HL-60 (cell line): ENCODE measurements at regions not wholly inside any gene's neighbourhood (a gene's known extent, or its start where the extent isn't known, plus 50 kb on each side); places are given as distances from the start of the nearest gene placed in this dataset.

ENCODE experiments used
- DNase-seq, 2 experiments: peaks; one replicate each; pipeline ENCODE4 v3.0.0-alpha.2; 2010 to 2020; ENCODE audit warnings: low read depth in 1 of 2, low spot score in 1 of 2
- H3K27ac ChIP-seq: fragments of 250-450 bp; sonication (Bioruptor Pico); replicated peaks from 2 replicates; pipeline ENCODE4 v1.5.1; 2020; ENCODE audit warnings: mild to moderate bottlenecking, moderate library complexity
- H3K27me3 ChIP-seq: fragments of 250-450 bp; sonication (Bioruptor Pico); 2 replicates; pipeline ENCODE4 v1.5.1; 2021; ENCODE audit warnings: mild to moderate bottlenecking, moderate library complexity; ENCODE audit not compliant: insufficient read depth, poor library complexity, severe bottlenecking
- H3K4me3 ChIP-seq: replicated peaks from 2 replicates; pipeline ENCODE4 v1.5.1; 2011; ENCODE audit warnings: mild to moderate bottlenecking, control low read depth, low read length; ENCODE audit not compliant: insufficient read depth
- CTCF ChIP-seq: IDR thresholded peaks from one replicate; pipeline ENCODE4 v1.5.1; 2011; ENCODE audit warnings: low read length, control low read depth, inconsistent platforms; ENCODE audit not compliant: insufficient read depth
- GABPA ChIP-seq: IDR thresholded peaks from 2 replicates; pipeline ENCODE4 v1.6.1; 2012; ENCODE audit warnings: low read depth
- POLR2AphosphoS5 ChIP-seq: IDR thresholded peaks from 2 replicates; pipeline ENCODE4 v1.6.1; 2012; ENCODE audit warnings: low read depth
- REST ChIP-seq: IDR thresholded peaks from 2 replicates; pipeline ENCODE4 v1.6.1; 2012; ENCODE audit warnings: low read depth; ENCODE audit not compliant: insufficient replicate concordance
- SPI1 ChIP-seq: IDR thresholded peaks from 2 replicates; pipeline ENCODE4 v1.6.1; 2012; ENCODE audit warnings: low read depth, mild to moderate bottlenecking, borderline replicate concordance

- no peak overlapping the region for H3K27ac ChIP-seq
- TF ChIP-seq REST (no peak), SPI1 (no peak), GABPA (no peak), CTCF (no peak), POLR2AphosphoS5 (no peak)
- DNase-seq = no peak
- H3K27me3 ChIP-seq = no peaks in the 10 kb centered on the region
- no peak overlapping the region for H3K4me3 ChIP-seq
These were observed 108.0 kb downstream of the MFSD1 start for GRCh38 chr3:158909870-158910269.

GRCh38 chr3:158911586-158911985 lies 109.7 kb downstream of the MFSD1 start:
- TF ChIP-seq POLR2AphosphoS5 = no peak
- no peak for TF ChIP-seq GABPA
- no peak for TF ChIP-seq CTCF
- TF ChIP-seq SPI1 = no peak
- no peak for TF ChIP-seq REST
- DNase-seq = no peak
- Histone ChIP-seq H3K4me3 (no peak overlapping the region), H3K27ac (no peak overlapping the region), H3K27me3 (no peaks in the 10 kb centered on the region)

- no peak overlapping the region for H3K27ac ChIP-seq
- TF ChIP-seq SPI1 = no peak
- no peak for TF ChIP-seq CTCF
- TF ChIP-seq REST = no peak
- TF ChIP-seq POLR2AphosphoS5 = no peak
- TF ChIP-seq GABPA = no peak
- no peak for DNase-seq
- H3K27me3 ChIP-seq = no peaks in the 10 kb centered on the region
- H3K4me3 ChIP-seq = no peak overlapping the region
These were observed 110.3 kb downstream of the MFSD1 start for GRCh38 chr3:158912188-158912587.
